ENCODE measurements at regions not wholly inside any gene's neighbourhood (a gene's known extent, or its start where the extent isn't known, plus 50 kb on each side); places are given as distances from the start of the nearest gene placed in this dataset.
A peak's percentile ranks its signal among the peaks of the same experiment; 100 is the strongest.

DNA sequence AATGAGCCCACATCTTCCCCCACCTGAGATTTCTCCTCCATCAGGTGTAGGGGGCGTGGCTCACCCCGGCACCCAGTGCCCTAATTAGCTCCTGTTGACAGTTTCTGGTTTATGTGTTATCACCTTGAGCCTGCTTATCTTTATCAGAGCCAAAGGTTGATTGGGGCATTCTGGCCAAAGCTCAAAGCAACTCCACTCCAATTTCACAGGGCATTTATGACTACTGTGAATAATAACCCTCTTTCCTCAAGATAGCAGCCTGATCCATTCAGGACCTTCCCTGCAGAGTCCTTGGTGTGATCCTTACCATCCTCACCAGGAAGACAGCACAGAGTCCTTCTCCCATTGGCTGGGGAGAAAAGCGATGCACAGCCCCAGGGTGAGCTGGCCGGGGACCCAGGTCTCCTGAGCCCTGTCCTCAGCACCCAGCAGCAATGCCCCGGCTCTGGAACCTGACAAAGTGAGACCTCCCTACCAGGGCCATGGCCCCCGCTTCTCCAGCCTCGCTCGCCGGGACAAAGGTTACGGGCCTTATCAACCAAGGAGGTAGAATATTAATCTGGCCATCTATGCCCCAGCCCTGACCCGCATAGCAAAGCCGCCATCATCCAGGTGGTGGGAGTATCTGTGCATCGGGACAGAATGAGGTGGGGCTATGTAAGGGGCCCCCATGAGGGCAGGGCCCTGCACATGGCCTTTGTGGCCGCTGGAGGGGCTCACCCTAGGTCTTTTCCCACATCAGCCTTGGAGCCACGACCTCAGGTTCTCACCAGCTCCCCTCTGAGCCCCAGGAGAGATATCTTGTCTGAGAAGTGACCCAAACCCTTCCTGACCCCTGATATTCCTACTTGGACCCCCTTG lies 64.5 kb downstream of the ZFP36L2 start:
- CTCF ChIA-PET = interaction anchor here (0.7 kb wide), 1 partner anchor 13 kb away, joined by 4 read pairs; no protein-coding TSS in a partner anchor
- Histone ChIP-seq H3K9me3 (ENCODE audit: insufficient read depth, low read depth) (no peaks in the 10 kb centered on the region), H3K36me3 (ENCODE audit: low read depth) (no peaks in the 10 kb centered on the region), H2AFZ (no peak overlapping the region), H3K27ac (no peak overlapping the region), H3K4me2 (peak overlapping the region; percentile 1; the same call in 1 of the 2 replicates), H3F3A (ENCODE audit: insufficient read depth, low read depth) (peaks cover 52% of the 10 kb centered on the region), H3K4me3 (no peak overlapping the region), H3K27me3 (ENCODE audit: insufficient read depth, low read depth) (no peaks in the 10 kb centered on the region), H3K79me2 (ENCODE audit: low read depth) (no peaks in the 10 kb centered on the region), H4K20me1 (ENCODE audit: insufficient read depth) (no peaks in the 10 kb centered on the region), H3K4me1 (replicated peaks; ENCODE audit: insufficient read depth) (peaks cover 53% of the 10 kb centered on the region), H3K9me2 (ENCODE audit: insufficient read depth) (no peaks in the 10 kb centered on the region)
- no TSS peak for BruUV-seq (replicated peaks)
- intact Hi-C loops (cut with micrococcal nuclease; ENCODE audit: unreplicated experiment) = no loop called here
- TF ChIP-seq, protein P1, sequence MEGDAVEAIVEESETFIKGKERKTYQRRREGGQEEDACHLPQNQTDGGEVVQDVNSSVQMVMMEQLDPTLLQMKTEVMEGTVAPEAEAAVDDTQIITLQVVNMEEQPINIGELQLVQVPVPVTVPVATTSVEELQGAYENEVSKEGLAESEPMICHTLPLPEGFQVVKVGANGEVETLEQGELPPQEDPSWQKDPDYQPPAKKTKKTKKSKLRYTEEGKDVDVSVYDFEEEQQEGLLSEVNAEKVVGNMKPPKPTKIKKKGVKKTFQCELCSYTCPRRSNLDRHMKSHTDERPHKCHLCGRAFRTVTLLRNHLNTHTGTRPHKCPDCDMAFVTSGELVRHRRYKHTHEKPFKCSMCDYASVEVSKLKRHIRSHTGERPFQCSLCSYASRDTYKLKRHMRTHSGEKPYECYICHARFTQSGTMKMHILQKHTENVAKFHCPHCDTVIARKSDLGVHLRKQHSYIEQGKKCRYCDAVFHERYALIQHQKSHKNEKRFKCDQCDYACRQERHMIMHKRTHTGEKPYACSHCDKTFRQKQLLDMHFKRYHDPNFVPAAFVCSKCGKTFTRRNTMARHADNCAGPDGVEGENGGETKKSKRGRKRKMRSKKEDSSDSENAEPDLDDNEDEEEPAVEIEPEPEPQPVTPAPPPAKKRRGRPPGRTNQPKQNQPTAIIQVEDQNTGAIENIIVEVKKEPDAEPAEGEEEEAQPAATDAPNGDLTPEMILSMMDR (conservative IDR thresholded peaks at IDR 0.05) = no peak
- TF ChIP-seq EZH2 (IDR thresholded peaks at IDR 0.05; ENCODE audit: low read depth) = no peak
- POLR2A ChIA-PET (ENCODE audit: unreplicated experiment) = interaction anchor here (0.6 kb wide), 1 partner anchor 28 kb away, joined by 3 read pairs; no protein-coding TSS in a partner anchor
- peak in 1 of 2 experiments; percentile 36 for DNase-seq

DNA sequence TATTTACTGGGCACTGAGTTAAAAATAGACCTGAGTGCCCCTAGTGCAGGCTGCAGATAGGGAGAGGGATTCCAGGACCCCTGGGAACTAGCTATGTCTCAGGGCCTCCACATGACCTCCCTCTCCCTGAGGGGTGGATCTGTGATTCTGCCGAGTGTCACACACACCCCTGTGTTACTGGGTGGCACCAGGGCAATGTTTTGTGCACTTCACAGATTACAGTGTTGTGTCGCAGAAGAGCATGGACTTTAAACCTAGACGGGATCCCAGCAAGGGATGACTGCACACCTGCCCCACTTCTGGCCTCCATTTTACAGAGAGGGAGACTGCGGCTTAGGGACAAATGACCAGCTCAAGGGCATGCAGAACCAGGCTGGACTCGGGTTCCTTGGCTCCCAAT lies 65.6 kb downstream of the ZFP36L2 start:
- Histone ChIP-seq H2AFZ (no peak overlapping the region), H3K4me3 (no peak overlapping the region), H4K20me1 (ENCODE audit: insufficient read depth) (no peaks in the 10 kb centered on the region), H3K9me2 (ENCODE audit: insufficient read depth) (no peaks in the 10 kb centered on the region), H3K79me2 (ENCODE audit: low read depth) (no peaks in the 10 kb centered on the region), H3K36me3 (ENCODE audit: low read depth) (no peaks in the 10 kb centered on the region), H3K4me2 (peak overlapping the region; percentile 71), H3K4me1 (replicated peaks; ENCODE audit: insufficient read depth) (peaks cover 55% of the 10 kb centered on the region), H3K27me3 (ENCODE audit: insufficient read depth, low read depth) (no peaks in the 10 kb centered on the region), H3K27ac (peak overlapping the region; percentile 95), H3K9me3 (ENCODE audit: insufficient read depth, low read depth) (no peaks in the 10 kb centered on the region), H3F3A (ENCODE audit: insufficient read depth, low read depth) (peaks cover 52% of the 10 kb centered on the region)
- TF ChIP-seq, protein P1 (conservative IDR thresholded peaks at IDR 0.05) = no peak
- TF ChIP-seq EZH2 (IDR thresholded peaks at IDR 0.05; ENCODE audit: low read depth) = no peak
- ChIA-PET POLR2A (ENCODE audit: unreplicated experiment) (no interaction called here), CTCF (interaction anchor here (0.6 to 0.7 kb wide), 2 partner anchors 11 to 15 kb away, joined by 4 to 5 read pairs; no protein-coding TSS in a partner anchor)
- BruUV-seq (replicated peaks) = no TSS peak
- DNase-seq = peak in 1 of 2 experiments; percentile 11
- intact Hi-C loops (cut with micrococcal nuclease; ENCODE audit: unreplicated experiment) = no loop called here

GRCh38 chr2:43159797-43160196 lies 66.6 kb downstream of the ZFP36L2 start:
- ChIA-PET POLR2A (ENCODE audit: unreplicated experiment) (no interaction called here), CTCF (interaction anchor here (0.7 kb wide), 1 partner anchor 134 kb away, joined by 4 read pairs; no protein-coding TSS in a partner anchor)
- peak overlapping the region; percentile 95 for H3K27ac ChIP-seq
- no peaks in the 10 kb centered on the region for H3K36me3 ChIP-seq (ENCODE audit: low read depth)
- H3K27me3 ChIP-seq (ENCODE audit: insufficient read depth, low read depth) = no peaks in the 10 kb centered on the region
- intact Hi-C loops (cut with micrococcal nuclease; ENCODE audit: unreplicated experiment) = loop anchor here (1.0 to 2.0 kb wide), 7 partner anchors 9 to 85 kb away; partner anchors contain the start of gene ZFP36L2
- H3K4me1 ChIP-seq (replicated peaks; ENCODE audit: insufficient read depth) = peaks cover 55% of the 10 kb centered on the region
- no peaks in the 10 kb centered on the region for H4K20me1 ChIP-seq (ENCODE audit: insufficient read depth)
- no peaks in the 10 kb centered on the region for H3K79me2 ChIP-seq (ENCODE audit: low read depth)
- DNase-seq = peak; percentile 34 to 41
- peak overlapping the region; percentile 20; the same call in 1 of the 2 replicates for H2AFZ ChIP-seq
- peak overlapping the region; percentile 22; the same call in 1 of the 2 replicates for H3K4me3 ChIP-seq
- TF ChIP-seq EZH2 (IDR thresholded peaks at IDR 0.05; ENCODE audit: low read depth) = no peak
- TF ChIP-seq, protein P1 (conservative IDR thresholded peaks at IDR 0.05) = no peak
- no TSS peak for BruUV-seq (replicated peaks)
- peak overlapping the region; percentile 71 for H3K4me2 ChIP-seq
- peaks cover 45% of the 10 kb centered on the region for H3F3A ChIP-seq (ENCODE audit: insufficient read depth, low read depth)
- H3K9me3 ChIP-seq (ENCODE audit: insufficient read depth, low read depth) = no peaks in the 10 kb centered on the region
- no peaks in the 10 kb centered on the region for H3K9me2 ChIP-seq (ENCODE audit: insufficient read depth)

Measured in PC-9 (cell line).